Endothelial cell of hepatic sinusoid (primary cell): ENCODE measurements at regions not wholly inside any gene's neighbourhood (a gene's known extent, or its start where the extent isn't known, plus 50 kb on each side); places are given as distances from the start of the nearest gene placed in this dataset.
"Not testable (repeated sequence)": the region's sequence is repeated elsewhere in the genome, so short reads cannot be mapped to it uniquely, and the experiment has no call there.

ENCODE experiments used
- in situ Hi-C: cut with HindIII; loops from 2 replicates; pipeline ENCODE4 v1.10.0; 2017; ENCODE audit warnings: low sequenced_read_pairs

- in situ Hi-C loops: no loop called here
Observed at GRCh38 chr4:116705466-116705865, 379.9 kb downstream of the TRAM1L1 start.

DNA sequence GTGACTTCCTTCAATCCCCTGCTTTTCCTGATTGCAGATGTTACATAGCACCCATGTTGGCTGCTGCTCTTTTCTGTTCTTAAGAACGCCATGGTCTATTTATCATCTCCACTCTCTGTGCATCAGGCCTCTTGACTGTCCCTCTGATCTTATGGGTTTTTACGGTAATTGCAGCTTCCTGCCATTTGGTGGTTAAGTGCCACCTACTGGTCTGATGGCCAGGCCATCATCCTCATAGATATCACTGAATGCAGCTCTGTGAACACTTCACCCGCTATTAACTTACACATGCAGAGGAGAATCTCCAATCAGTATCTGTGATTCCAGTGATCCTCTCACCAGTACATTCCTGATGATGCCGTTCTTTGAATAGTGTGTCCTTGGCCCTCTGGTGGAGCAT, 382.4 kb downstream of the TRAM1L1 start:
- in situ Hi-C loops: no loop called here

GRCh38 chr4:116688536-116688935, 396.8 kb downstream of the TRAM1L1 start:
- in situ Hi-C loops: no loop called here

GRCh38 chr4:116668190-116668589, 417.2 kb downstream of the TRAM1L1 start:
- in situ Hi-C loops: no loop called here

- in situ Hi-C loops: no loop called here
Observed at GRCh38 chr4:116665716-116666115, 419.7 kb downstream of the TRAM1L1 start.

DNA sequence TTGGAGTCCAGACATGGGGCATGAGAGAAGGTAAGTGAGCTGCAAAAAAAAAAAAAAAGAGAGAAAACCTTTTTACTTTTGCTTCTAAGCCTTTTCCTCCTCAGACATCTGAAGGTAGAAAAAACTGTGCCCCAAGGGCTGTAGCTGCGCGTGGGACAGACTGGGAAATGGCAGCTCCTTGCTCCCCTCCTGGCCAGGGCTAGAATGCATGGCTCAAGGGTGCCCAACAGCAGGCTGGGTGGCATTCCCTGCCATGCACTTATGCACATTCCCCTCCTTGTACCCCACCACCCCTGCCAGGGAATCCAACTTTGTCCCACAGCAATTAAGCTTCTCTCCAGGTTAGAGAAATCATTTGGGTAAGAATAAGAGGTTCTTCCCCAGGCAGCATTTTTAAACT, 421.2 kb downstream of the TRAM1L1 start:
- in situ Hi-C loops: no loop called here

- in situ Hi-C loops: no loop called here
Observed at GRCh38 chr4:116639070-116639577, 446.3 kb downstream of the TRAM1L1 start.

DNA sequence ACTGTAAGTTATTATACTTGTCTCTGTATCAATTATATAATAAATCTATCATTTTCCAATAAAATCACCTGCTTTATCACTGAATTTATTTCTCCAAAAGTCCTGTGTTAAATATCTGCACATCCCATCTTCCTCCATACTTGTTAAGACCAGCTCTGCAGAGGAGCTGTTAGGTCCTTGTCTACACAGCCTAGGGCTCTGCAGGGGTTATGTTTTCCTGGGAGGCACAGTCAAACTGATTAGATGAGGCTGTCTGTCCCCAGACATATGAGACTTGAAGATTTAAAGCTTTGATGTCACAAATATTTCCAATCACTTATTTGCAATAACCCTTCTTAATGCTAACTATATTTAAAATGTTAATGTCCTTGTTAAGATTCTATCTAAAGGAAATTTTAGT, 446.8 kb downstream of the TRAM1L1 start:
- in situ Hi-C loops: no loop called here

DNA sequence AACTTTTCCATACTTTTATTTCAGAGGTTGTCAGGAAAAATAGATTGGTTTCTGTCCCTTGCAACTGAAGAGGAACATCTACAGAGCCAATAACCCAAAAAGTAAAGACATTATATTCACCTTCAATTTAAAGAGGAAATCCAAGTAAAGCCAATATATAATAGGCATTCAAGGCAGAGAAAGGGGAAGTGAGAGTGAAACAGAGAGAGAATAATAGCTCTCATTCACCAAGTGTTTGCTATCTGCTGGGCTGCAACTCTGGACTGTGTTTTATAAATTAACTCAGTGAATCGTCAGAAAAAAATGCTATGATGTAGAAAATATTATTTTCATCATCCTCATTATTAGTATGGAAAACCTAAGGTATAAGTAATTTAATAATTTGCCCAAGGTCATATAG, 448.5 kb downstream of the TRAM1L1 start:
- in situ Hi-C loops: no loop called here

DNA sequence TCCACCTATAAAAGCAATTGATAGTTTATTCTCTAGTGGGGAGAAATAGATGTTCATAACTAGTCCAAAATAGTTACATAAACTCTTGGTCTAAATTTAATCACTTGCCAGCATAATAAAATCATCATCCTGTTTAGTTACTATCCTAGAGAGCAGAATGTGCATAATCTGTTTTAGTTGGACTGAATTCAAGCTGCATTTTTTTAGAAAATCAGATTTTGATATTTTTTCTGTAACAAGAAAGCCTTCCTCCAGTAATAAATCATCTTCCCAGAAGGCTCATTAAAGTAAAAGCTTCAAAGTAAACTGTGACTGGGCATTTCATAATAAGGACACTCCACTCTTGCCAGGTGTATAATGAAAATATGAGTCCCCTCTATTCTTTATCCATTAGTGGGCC, 453.1 kb downstream of the TRAM1L1 start:
- in situ Hi-C loops: no loop called here

- in situ Hi-C loops: no loop called here
Observed at GRCh38 chr4:116628598-116628997, 456.8 kb downstream of the TRAM1L1 start.

DNA sequence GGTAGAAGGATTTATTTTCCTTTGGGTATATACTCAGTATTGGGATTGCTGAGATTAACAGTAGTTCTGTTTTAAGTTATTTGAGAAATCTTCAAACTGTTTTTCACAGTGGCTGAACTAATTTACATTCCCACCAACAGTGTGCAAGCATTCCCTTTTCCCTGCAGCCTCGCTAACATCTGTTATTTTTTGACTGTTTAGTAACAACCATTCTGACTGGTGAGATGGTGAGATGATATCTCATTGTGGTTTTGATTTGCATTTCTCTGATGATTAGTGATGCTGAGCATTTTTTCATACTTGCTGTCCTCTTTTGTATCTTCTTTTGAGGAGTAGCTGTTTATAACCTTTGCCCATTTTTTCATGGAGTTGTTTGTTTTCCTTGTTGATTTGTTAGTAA, 457.8 kb downstream of the TRAM1L1 start:
- in situ Hi-C loops: no loop called here

DNA sequence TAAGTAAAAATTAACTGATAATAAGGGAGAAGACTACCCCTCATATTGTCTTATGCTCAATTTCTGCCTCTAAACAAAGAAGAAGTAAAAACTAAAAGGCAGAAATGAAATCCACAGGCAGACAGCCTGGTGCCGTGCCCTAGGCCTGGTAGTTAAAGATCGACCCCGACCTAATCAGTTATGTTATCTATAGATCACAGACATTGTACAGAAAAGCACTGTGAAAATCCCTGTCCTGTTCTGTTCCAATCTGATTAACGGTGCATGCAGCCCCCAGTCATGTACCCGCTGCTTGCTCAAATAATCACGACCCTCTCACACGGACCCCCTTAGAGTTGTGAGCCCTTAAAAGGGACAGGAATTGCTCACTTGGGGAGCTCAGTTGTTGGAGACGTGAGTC, 465.9 kb downstream of the TRAM1L1 start:
- in situ Hi-C loops: not testable (repeated sequence)

GRCh38 chr4:116618638-116619037, 466.7 kb downstream of the TRAM1L1 start:
- in situ Hi-C loops: no loop called here

DNA sequence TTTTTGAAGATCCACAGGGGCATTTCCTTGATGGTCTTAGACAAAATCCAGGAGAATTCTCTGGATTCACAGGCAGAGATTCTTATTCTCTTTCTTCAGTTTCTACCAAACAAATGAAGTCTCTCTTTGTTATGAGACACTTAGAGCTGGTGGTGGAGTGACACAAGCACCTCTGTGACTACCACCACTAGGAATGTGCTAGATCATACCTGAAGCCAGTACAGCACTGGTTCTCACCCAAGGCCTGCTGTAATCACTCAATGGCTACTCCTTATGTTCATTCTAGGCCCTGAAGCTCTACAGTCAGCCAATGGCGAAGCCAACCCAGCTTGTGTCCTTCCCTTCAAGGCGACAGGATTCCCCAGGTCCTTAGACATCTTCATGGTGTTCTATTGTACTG, 482.3 kb downstream of the TRAM1L1 start:
- in situ Hi-C loops: no loop called here

DNA sequence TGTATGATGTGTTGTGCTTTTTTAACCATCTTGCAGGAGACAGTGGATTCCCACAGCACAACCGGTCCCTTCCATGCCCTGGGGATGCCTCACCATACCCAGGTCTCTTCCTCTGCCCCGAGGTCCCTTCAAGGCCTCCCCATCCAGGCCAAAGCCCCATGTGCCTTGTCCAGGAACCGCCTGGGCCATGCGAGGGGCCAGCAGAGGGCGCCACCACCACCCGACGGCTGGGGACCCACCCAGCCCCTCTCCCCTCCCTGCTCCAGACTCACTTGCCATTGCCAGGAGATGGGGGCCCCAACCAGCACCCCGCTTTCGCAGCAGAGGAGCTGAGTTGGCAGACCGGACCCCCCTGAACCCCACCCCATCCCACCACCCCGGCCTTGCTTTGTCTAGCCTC, 485.5 kb downstream of the TRAM1L1 start:
- in situ Hi-C loops: no loop called here

- in situ Hi-C loops: no loop called here
Observed at GRCh38 chr4:116598980-116599789, 486.2 kb downstream of the TRAM1L1 start.

- in situ Hi-C loops: no loop called here
Observed at GRCh38 chr4:116598155-116598979, 487.0 kb downstream of the TRAM1L1 start.

DNA sequence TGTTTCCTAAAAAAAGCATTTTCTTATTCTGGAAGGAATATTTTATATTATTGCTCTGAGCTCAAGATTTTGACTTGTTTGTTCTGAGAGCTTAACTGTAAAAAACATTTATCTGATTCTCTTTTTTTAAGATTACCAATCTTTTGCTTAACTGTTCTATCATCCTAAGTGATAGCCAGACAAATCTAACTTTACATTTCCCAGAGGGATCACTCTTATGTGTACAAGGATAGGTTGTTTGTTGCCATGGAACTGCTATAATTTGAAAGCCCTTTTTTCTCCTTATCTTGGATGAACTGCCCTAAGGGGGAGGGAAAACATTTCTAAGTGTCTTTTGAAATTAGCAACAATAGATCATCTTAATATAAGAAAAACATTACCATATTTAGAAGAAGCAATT, 494.7 kb downstream of the TRAM1L1 start:
- in situ Hi-C loops: no loop called here

DNA sequence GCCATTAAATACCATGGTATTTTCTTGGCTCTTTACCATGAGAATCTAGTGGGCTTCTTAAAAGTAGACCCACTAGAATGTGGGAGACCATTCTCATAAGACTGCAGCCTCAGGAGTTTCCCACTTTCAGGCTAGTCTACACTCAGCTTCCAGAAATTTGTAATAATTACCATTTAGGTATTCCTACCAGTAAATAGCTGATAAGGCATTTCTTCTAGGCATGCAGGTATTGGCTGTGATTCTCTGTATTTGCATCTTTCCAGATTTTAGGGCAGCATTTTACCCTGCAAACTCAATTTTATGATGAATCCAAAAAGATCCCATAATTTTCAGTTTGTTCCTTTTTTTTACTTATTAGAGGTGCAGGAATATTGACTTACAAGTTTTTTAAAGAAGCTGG, 496.6 kb downstream of the TRAM1L1 start:
- in situ Hi-C loops: no loop called here

DNA sequence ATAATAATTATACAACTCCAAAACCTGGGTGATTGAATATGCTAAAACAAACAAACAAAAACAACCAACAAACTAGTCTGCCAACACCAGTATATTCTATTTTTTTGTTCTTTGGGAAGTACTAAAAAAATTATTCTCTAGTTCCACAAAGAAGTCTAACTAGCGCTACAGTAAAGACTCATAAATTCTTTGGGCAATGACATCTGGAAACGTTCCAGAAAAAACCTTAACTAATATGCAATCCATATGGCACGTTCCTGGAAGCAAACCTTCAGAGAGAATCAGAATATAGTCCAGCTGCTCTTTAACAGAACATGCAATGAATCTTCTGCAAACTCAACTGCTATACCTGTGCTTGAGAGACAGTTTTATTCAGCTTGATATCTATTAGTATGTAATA, 500.1 kb downstream of the TRAM1L1 start:
- in situ Hi-C loops: no loop called here

DNA sequence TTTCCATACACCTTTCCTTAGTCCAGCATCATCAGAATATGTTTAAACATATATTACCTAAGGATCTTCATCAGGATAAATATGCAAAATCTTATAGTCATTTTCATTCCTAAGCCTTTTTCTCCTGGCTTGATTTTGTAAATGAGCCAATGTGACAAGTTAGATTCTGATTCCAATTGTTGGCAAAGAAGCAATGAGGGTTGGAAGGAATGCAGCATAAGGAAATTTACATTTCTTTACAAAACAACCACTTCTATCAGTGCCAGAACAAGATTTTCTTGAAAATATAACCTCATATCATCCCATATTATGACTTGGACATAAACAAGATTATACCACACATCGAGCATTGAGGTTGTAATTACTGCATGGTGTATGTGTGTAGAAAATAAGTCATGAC, 508.1 kb downstream of the TRAM1L1 start:
- in situ Hi-C loops: no loop called here
